ENCODE measurements at regions not wholly inside any gene's neighbourhood (a gene's known extent, or its start where the extent isn't known, plus 50 kb on each side); places are given as distances from the start of the nearest gene placed in this dataset.

GRCh38 chr2:198339116-198339515 is 534.7 kb downstream of the PLCL1 start:
- no peak overlapping the region for H3K27ac ChIP-seq
- DNase-seq (ENCODE audit: extremely low spot score in 2 of 2) = no peak
- H3K36me3 ChIP-seq = no peaks in the 10 kb centered on the region
- H3K4me1 ChIP-seq = no peaks in the 10 kb centered on the region
- no peaks in the 10 kb centered on the region for H3K27me3 ChIP-seq
- no peaks in the 10 kb centered on the region for H3K9me3 ChIP-seq
- intact Hi-C loops (cut with DNase I) = no loop called here
- no peak overlapping the region for H3K4me3 ChIP-seq
- no peak for TF ChIP-seq POLR2A (IDR thresholded peaks at IDR 0.05)
- no peak for TF ChIP-seq CTCF (IDR thresholded peaks at IDR 0.05)
- TF ChIP-seq POLR2AphosphoS5 (IDR thresholded peaks at IDR 0.05; ENCODE audit: insufficient read depth in 1 of 2, low read depth in 1 of 2) = no peak

- TF ChIP-seq CTCF (IDR thresholded peaks at IDR 0.05) = no peak
- no peak for TF ChIP-seq POLR2A (IDR thresholded peaks at IDR 0.05)
- TF ChIP-seq POLR2AphosphoS5 (IDR thresholded peaks at IDR 0.05; ENCODE audit: insufficient read depth in 1 of 2, low read depth in 1 of 2) = no peak
- no peaks in the 10 kb centered on the region for H3K9me3 ChIP-seq
- H3K36me3 ChIP-seq = no peaks in the 10 kb centered on the region
- no peak for DNase-seq (ENCODE audit: extremely low spot score in 2 of 2)
- H3K4me1 ChIP-seq = no peaks in the 10 kb centered on the region
- no peak overlapping the region for H3K4me3 ChIP-seq
- no peak overlapping the region for H3K27ac ChIP-seq
- H3K27me3 ChIP-seq = no peaks in the 10 kb centered on the region
- intact Hi-C loops (cut with DNase I) = no loop called here
These were observed 533.0 kb downstream of the PLCL1 start for GRCh38 chr2:198337368-198337767.

- H3K27ac ChIP-seq = no peak overlapping the region
- no peaks in the 10 kb centered on the region for H3K36me3 ChIP-seq
- TF ChIP-seq POLR2A (IDR thresholded peaks at IDR 0.05) (no peak), CTCF (IDR thresholded peaks at IDR 0.05) (no peak), POLR2AphosphoS5 (IDR thresholded peaks at IDR 0.05; ENCODE audit: insufficient read depth in 1 of 2, low read depth in 1 of 2) (no peak)
- DNase-seq (ENCODE audit: extremely low spot score in 2 of 2) = no peak
- no peaks in the 10 kb centered on the region for H3K4me1 ChIP-seq
- H3K9me3 ChIP-seq = no peaks in the 10 kb centered on the region
- no peaks in the 10 kb centered on the region for H3K27me3 ChIP-seq
- intact Hi-C loops (cut with DNase I) = no loop called here
- H3K4me3 ChIP-seq = no peak overlapping the region
These were observed 524.1 kb downstream of the PLCL1 start for GRCh38 chr2:198328454-198328853.

- no peak for DNase-seq (ENCODE audit: extremely low spot score in 2 of 2)
- no peak for TF ChIP-seq POLR2AphosphoS5 (IDR thresholded peaks at IDR 0.05; ENCODE audit: insufficient read depth in 1 of 2, low read depth in 1 of 2)
- no peak for TF ChIP-seq POLR2A (IDR thresholded peaks at IDR 0.05)
- TF ChIP-seq CTCF (IDR thresholded peaks at IDR 0.05) = no peak
- Histone ChIP-seq H3K27me3 (no peaks in the 10 kb centered on the region), H3K27ac (no peak overlapping the region), H3K4me1 (no peaks in the 10 kb centered on the region), H3K36me3 (no peaks in the 10 kb centered on the region), H3K9me3 (no peaks in the 10 kb centered on the region), H3K4me3 (no peak overlapping the region)
- intact Hi-C loops (cut with DNase I) = no loop called here
These were observed 523.1 kb downstream of the PLCL1 start for GRCh38 chr2:198327526-198327925.

- DNase-seq (ENCODE audit: extremely low spot score in 2 of 2) = no peak
- H3K36me3 ChIP-seq = no peaks in the 10 kb centered on the region
- H3K27ac ChIP-seq = no peak overlapping the region
- no peak overlapping the region for H3K4me3 ChIP-seq
- TF ChIP-seq POLR2AphosphoS5 (IDR thresholded peaks at IDR 0.05; ENCODE audit: insufficient read depth in 1 of 2, low read depth in 1 of 2) (no peak), POLR2A (IDR thresholded peaks at IDR 0.05) (no peak), CTCF (IDR thresholded peaks at IDR 0.05) (no peak)
- no peaks in the 10 kb centered on the region for H3K27me3 ChIP-seq
- H3K9me3 ChIP-seq = no peaks in the 10 kb centered on the region
- intact Hi-C loops (cut with DNase I) = no loop called here
- no peaks in the 10 kb centered on the region for H3K4me1 ChIP-seq
These were observed 522.0 kb downstream of the PLCL1 start for GRCh38 chr2:198326431-198326830.
